Liver (tissue), 2 donors: ENCODE measurements at regions not wholly inside any gene's neighbourhood (a gene's known extent, or its start where the extent isn't known, plus 50 kb on each side); places are given as distances from the start of the nearest gene placed in this dataset.

Experiments
- TAF1 ChIP-seq: conservative IDR thresholded peaks from 2 replicates; pipeline ENCODE4 v1.6.1; 2016; ENCODE audit warnings: antibody characterized with exemption, mild to moderate bottlenecking
- YY1 ChIP-seq: IDR thresholded peaks from 2 replicates; pipeline ENCODE4 v1.6.1; 2016; ENCODE audit warnings: antibody characterized with exemption, mild to moderate bottlenecking
- donor health status: healthy.

DNA sequence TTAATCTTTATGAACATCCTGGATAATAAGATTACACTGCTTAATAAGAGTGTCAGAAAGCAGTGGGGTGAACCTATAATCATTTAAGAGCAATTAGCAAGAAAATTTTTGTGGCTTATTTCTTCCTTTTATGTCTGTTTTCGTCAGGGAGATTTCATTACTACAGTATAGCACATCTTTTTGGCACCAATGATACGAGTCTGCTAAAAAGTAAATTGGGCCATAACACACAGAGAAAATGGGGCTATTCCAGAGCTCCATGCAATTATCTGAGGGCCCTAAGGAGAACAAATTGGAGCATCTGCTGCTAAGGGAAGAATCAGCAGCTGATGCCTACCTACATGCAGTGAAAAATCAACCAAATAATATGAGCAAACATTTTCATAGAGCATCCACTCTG is 330.3 kb upstream of the NCAM2 start:
- TF ChIP-seq YY1, result no peak
- no peak for TF ChIP-seq TAF1
